Aorta (tissue), 5 donors: ENCODE measurements at regions not wholly inside any gene's neighbourhood (a gene's known extent, or its start where the extent isn't known, plus 50 kb on each side); places are given as distances from the start of the nearest gene placed in this dataset.

Experiments
- ATAC-seq: fragments of 200-7000 bp; cut with Tn5 transposase; one replicate; pipeline ENCODE4 v1.9.1; 2022; ENCODE audit warnings: moderate library complexity; ENCODE audit not compliant: low FRiP score
- DNase-seq, 2 donors: peaks; one replicate each; pipeline ENCODE4 v3.0.0-alpha.2; 2020
- H3K27ac ChIP-seq, 2 donors: one replicate each; pipeline ENCODE4 v1.5.1; 2013; ENCODE audit warnings: low read length in 2 of 2, mild to moderate bottlenecking in 2 of 2, moderate library complexity in 2 of 2, control low read depth in 1 of 2, inconsistent platforms in 1 of 2, low read depth in 1 of 2
- H3K27me3 ChIP-seq, 2 donors: one replicate each; pipeline ENCODE4 v1.6.1; 2013; ENCODE audit warnings: control low read depth in 1 of 2, low read length in 1 of 2, mild to moderate bottlenecking in 1 of 2, moderate library complexity in 1 of 2; ENCODE audit not compliant: insufficient read depth in 2 of 2, control insufficient read depth in 1 of 2
- H3K36me3 ChIP-seq, 2 donors: one replicate each; pipeline ENCODE4 v1.6.1; 2013; ENCODE audit warnings: control low read depth in 1 of 2, low read length in 1 of 2, mild to moderate bottlenecking in 1 of 2; ENCODE audit not compliant: insufficient read depth in 2 of 2, control insufficient read depth in 1 of 2
- H3K4me1 ChIP-seq, 2 donors: one replicate each; pipeline ENCODE4 v1.6.1; 2013; ENCODE audit warnings: low read length in 2 of 2, control low read depth in 1 of 2, mild to moderate bottlenecking in 1 of 2, moderate library complexity in 1 of 2; ENCODE audit not compliant: insufficient read depth in 2 of 2, control insufficient read depth in 1 of 2
- H3K4me3 ChIP-seq, 2 donors: one replicate each; pipeline ENCODE4 v1.5.1; 2013; ENCODE audit warnings: low read length in 2 of 2, control low read depth in 1 of 2, mild to moderate bottlenecking in 1 of 2
- H3K9me3 ChIP-seq: one replicate; pipeline ENCODE4 v1.6.1; 2013; ENCODE audit warnings: mild to moderate bottlenecking, low read length; ENCODE audit not compliant: control insufficient read depth
- WGBS, 2 donors: extraction: QIAGEN DNeasy Blood & Tissue Kit; methylation state at CpG; one replicate each; pipeline ENCODE4 v1.1.7; 2013; 5-methylcytosine and 5-hydroxymethylcytosine counted together
- intact Hi-C, 2 donors: fragments of 100-400 bp; cut with DNase I; formaldehyde crosslinking; loops; one replicate each; pipeline versions ENCODE4 v1.14.2 to v1.15.0; 2022
- donor health status: healthy with polysubstance abuse.
- donor health status: Bipolar disorder and iron deficiency.
- donor health status: DM: no; HTN: no; CAD: no.
- donor health status: DM: no; HTN: no; CAD: no.
- donor health status: DM: yes; HTN: yes; CAD: no.

- ATAC-seq (no peak), DNase-seq (no peak)
- H3K4me3 ChIP-seq: no peak overlapping the region
- 63 to 69% methylated on average over 4 of the region's 4 CpGs for WGBS, 2 donors
- no peaks in the 10 kb centered on the region for H3K36me3 ChIP-seq
- H3K4me1 ChIP-seq: no peaks in the 10 kb centered on the region
- no peaks in the 10 kb centered on the region for H3K27me3 ChIP-seq
- H3K9me3 ChIP-seq: no peaks in the 10 kb centered on the region
- intact Hi-C loops: no loop called here
- no peak overlapping the region for H3K27ac ChIP-seq
Observed at GRCh38 chr13:58298556-58299135, 667.1 kb downstream of the PCDH17 start.

DNA sequence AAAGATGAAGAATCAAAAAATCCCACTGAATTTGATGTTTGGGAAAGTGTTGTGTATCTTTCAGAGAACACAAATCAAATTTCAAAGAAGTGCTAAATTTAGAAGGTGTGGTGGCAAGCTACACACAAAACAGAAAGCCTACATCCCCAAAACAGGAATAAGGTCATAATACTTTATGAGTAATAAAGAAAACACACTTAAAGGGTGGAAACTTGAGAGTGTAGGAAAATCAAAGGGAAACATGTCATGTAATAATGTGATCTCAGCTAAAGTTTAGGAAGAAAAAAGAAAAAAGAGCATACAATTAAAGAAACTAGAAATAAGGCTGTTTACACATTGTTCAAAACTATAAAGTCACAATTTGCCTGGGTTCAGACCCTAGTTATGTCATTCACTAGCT is 668.7 kb downstream of the PCDH17 start:
- H3K36me3 ChIP-seq: no peaks in the 10 kb centered on the region
- no peak for ATAC-seq
- H3K4me3 ChIP-seq: no peak overlapping the region
- H3K27ac ChIP-seq: no peak overlapping the region
- intact Hi-C loops: no loop called here
- H3K9me3 ChIP-seq: no peaks in the 10 kb centered on the region
- no peak for DNase-seq
- no peaks in the 10 kb centered on the region for H3K27me3 ChIP-seq
- no peaks in the 10 kb centered on the region for H3K4me1 ChIP-seq

- Histone ChIP-seq H3K36me3 (no peaks in the 10 kb centered on the region), H3K27ac (no peak overlapping the region), H3K9me3 (no peaks in the 10 kb centered on the region), H3K4me3 (no peak overlapping the region), H3K4me1 (no peaks in the 10 kb centered on the region), H3K27me3 (no peaks in the 10 kb centered on the region)
- 84 to 90% methylated on average over 1 of the region's 1 CpG for WGBS, 2 donors
- no peak for DNase-seq
- intact Hi-C loops: no loop called here
- no peak for ATAC-seq
Observed at GRCh38 chr13:58300974-58301681, 669.6 kb downstream of the PCDH17 start.

- no peaks in the 10 kb centered on the region for H3K4me1 ChIP-seq
- H3K27me3 ChIP-seq: no peaks in the 10 kb centered on the region
- no peaks in the 10 kb centered on the region for H3K9me3 ChIP-seq
- 4 to 13% methylated on average over 2 of the region's 2 CpGs for WGBS, 2 donors
- ATAC-seq: no peak
- no peak overlapping the region for H3K27ac ChIP-seq
- H3K4me3 ChIP-seq: no peak overlapping the region
- H3K36me3 ChIP-seq: no peaks in the 10 kb centered on the region
- DNase-seq: no peak
- intact Hi-C loops: no loop called here
Observed at GRCh38 chr13:58302349-58302748, 670.8 kb downstream of the PCDH17 start.

DNA sequence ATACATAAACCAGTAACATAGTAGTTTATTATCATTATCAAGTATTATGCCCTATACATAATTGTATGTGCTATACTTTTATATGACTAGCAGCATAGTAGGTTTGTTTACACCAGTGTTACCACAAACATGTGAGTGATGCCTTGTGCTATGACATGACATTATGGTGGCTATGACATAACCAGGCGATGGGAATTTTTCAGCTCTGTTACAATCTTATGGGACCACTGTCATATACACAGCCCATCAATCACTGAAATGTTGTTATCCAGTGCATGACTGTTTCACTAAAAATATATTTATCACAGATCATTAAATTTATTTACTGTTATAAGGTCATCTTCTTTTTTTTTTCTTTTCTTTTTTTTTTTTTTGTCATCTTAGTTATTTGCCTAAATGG is 674.5 kb downstream of the PCDH17 start:
- H3K4me1 ChIP-seq: no peaks in the 10 kb centered on the region
- H3K36me3 ChIP-seq: no peaks in the 10 kb centered on the region
- ATAC-seq (no peak), DNase-seq (no peak)
- H3K27me3 ChIP-seq: no peaks in the 10 kb centered on the region
- 81 to 94% methylated on average over 1 of the region's 1 CpG for WGBS, 2 donors
- H3K9me3 ChIP-seq: no peaks in the 10 kb centered on the region
- no peak overlapping the region for H3K27ac ChIP-seq
- H3K4me3 ChIP-seq: no peak overlapping the region
- intact Hi-C loops: no loop called here

DNA sequence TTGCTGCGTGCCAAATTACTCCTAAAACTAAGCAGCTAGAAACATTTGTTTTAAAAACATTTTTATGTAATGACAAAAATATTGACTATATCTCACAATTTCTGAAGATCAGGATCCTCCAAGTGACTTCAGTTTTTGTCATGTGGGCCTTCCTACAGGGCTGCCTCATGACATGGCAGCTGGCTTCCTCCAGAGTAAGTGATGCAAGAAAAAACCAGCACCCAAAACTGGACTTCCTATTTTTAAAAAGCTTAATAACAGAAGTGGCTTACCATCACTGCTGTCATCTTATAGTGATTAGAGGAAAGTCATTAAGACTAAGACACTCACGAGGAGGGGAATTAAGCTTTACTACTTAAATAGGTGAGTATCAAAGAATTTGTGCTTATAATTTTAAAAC is 681.7 kb downstream of the PCDH17 start:
- no peak for ATAC-seq
- WGBS, 2 donors: 73 to 76% methylated on average over 2 of the region's 2 CpGs
- intact Hi-C loops: no loop called here

GRCh38 chr13:58318495-58319167 is 687.1 kb downstream of the PCDH17 start:
- H3K27ac ChIP-seq: no peak overlapping the region
- H3K4me3 ChIP-seq: no peak overlapping the region
- intact Hi-C loops: no loop called here
- H3K27me3 ChIP-seq: no peaks in the 10 kb centered on the region
- WGBS, 2 donors: 97% methylated on average over 45 to 50 of the region's 50 CpGs
- DNase-seq (no peak), ATAC-seq (no peak)
- no peaks in the 10 kb centered on the region for H3K9me3 ChIP-seq
- no peaks in the 10 kb centered on the region for H3K4me1 ChIP-seq
- no peaks in the 10 kb centered on the region for H3K36me3 ChIP-seq

More for the DNA sequence above, 681.7 kb downstream of the PCDH17 start:
- H3K4me1 ChIP-seq: no peaks in the 10 kb centered on the region
- H3K36me3 ChIP-seq: no peaks in the 10 kb centered on the region
- H3K4me3 ChIP-seq: no peak overlapping the region
- no peaks in the 10 kb centered on the region for H3K27me3 ChIP-seq
- no peaks in the 10 kb centered on the region for H3K9me3 ChIP-seq
- no peak overlapping the region for H3K27ac ChIP-seq
- DNase-seq: no peak

GRCh38 chr13:58324161-58324560 is 692.6 kb downstream of the PCDH17 start:
- Histone ChIP-seq H3K36me3 (no peaks in the 10 kb centered on the region), H3K4me3 (no peak overlapping the region)

GRCh38 chr13:58329746-58330145 is 698.2 kb downstream of the PCDH17 start:
- DNase-seq (no peak), ATAC-seq (no peak)
- no peak overlapping the region for H3K4me3 ChIP-seq
- no peaks in the 10 kb centered on the region for H3K9me3 ChIP-seq
- intact Hi-C loops: no loop called here
- H3K27me3 ChIP-seq: peaks cover 0 to 2% of the 10 kb centered on the region in 2 donors
- WGBS, 2 donors: 75 to 80% methylated on average over 5 of the region's 5 CpGs
- H3K36me3 ChIP-seq: no peaks in the 10 kb centered on the region
- H3K4me1 ChIP-seq: no peaks in the 10 kb centered on the region
- H3K27ac ChIP-seq: no peak overlapping the region

More at GRCh38 chr13:58324161-58324560, 692.6 kb downstream of the PCDH17 start:
- Histone ChIP-seq H3K9me3 (no peaks in the 10 kb centered on the region), H3K4me1 (no peaks in the 10 kb centered on the region), H3K27me3 (no peaks in the 10 kb centered on the region), H3K27ac (no peak overlapping the region)
- ATAC-seq (no peak), DNase-seq (no peak)
- intact Hi-C loops: no loop called here
